ENCODE measurements at regions not wholly inside any gene's neighbourhood (a gene's known extent, or its start where the extent isn't known, plus 50 kb on each side); places are given as distances from the start of the nearest gene placed in this dataset.

- POLR2A ChIA-PET (ENCODE audit: partially characterized antibody): no interaction called here
- no peak for TF ChIP-seq SP2 (IDR thresholded peaks at IDR 0.05; ENCODE audit: low read length)
- TF ChIP-seq ASH2L (IDR thresholded peaks at IDR 0.05; ENCODE audit: low read length): no peak
- TF ChIP-seq HDAC6 (IDR thresholded peaks at IDR 0.05; ENCODE audit: low read depth, low read length): no peak
- TF ChIP-seq POLR2A (IDR thresholded peaks at IDR 0.05; ENCODE audit: control extremely low read depth in 1 of 2, low read depth in 2 of 2, low read length in 2 of 2): no peak
- no peak for TF ChIP-seq EP300 (IDR thresholded peaks at IDR 0.05; ENCODE audit: borderline replicate concordance in 1 of 2, low read depth in 2 of 2, low read length in 2 of 2)
- TF ChIP-seq RFX5 (IDR thresholded peaks at IDR 0.05; ENCODE audit: borderline replicate concordance, low read depth, low read length): no peak
- no peak for TF ChIP-seq SIN3A (conservative IDR thresholded peaks at IDR 0.05 in 1 of 2, IDR thresholded peaks at IDR 0.05 in 1 of 2; ENCODE audit: low read depth in 1 of 2, low read length in 2 of 2)
- no peak for TF ChIP-seq JUND (IDR thresholded peaks at IDR 0.05; ENCODE audit: low read length)
- TF ChIP-seq ZNF274 (IDR thresholded peaks at IDR 0.05; ENCODE audit: borderline replicate concordance, extremely low read depth, low read length): no peak
- TF ChIP-seq TEAD4 (IDR thresholded peaks at IDR 0.05; ENCODE audit: low read depth, low read length): no peak
- no peak for TF ChIP-seq RXRA (IDR thresholded peaks at IDR 0.05; ENCODE audit: insufficient read depth, low read depth, low read length)
- no peak for TF ChIP-seq ATF2 (IDR thresholded peaks at IDR 0.05; ENCODE audit: low read length)
- no peak for TF ChIP-seq CBX5 (IDR thresholded peaks at IDR 0.05; ENCODE audit: low read depth, low read length)
- no peak for TF ChIP-seq NANOG (IDR thresholded peaks at IDR 0.05; ENCODE audit: insufficient read depth, low read depth, low read length, poor library complexity, severe bottlenecking)
Measured at GRCh38 chr7:68457481-68457880, 1140.8 kb upstream of the AUTS2 start.

More at GRCh38 chr7:68457481-68457880, 1140.8 kb upstream of the AUTS2 start:
- H3K23me2 ChIP-seq (ENCODE audit: low read depth, low read length): peaks cover 1% of the 10 kb centered on the region; the same call in 1 of the 2 replicates
- H3K9ac ChIP-seq (replicated peaks in 1 of 4; ENCODE audit: extremely low read depth in 1 of 4, low read depth in 3 of 4, low read length in 3 of 4): no peak overlapping the region
- no peaks in the 10 kb centered on the region for H3K36me3 ChIP-seq (ENCODE audit: control insufficient read depth in 2 of 4, insufficient read depth in 4 of 4, low read length in 3 of 4)
- H2BK12ac ChIP-seq (ENCODE audit: low read depth, low read length): no peak overlapping the region
- H4K5ac ChIP-seq (ENCODE audit: insufficient read length, low read depth, low read length): no peak overlapping the region
- H3K4me2 ChIP-seq (ENCODE audit: insufficient read depth in 1 of 2, low read depth in 2 of 2, low read length in 2 of 2): no peak overlapping the region
- H4K8ac ChIP-seq (ENCODE audit: extremely low read depth, insufficient read depth, low read length): no peak overlapping the region
- H3K56ac ChIP-seq (replicated peaks; ENCODE audit: insufficient read length, low read depth, low read length): no peak overlapping the region
- DNase-seq (ENCODE audit: low read depth in 1 of 2, low spot score in 2 of 2) (no peak), FAIRE-seq (no peak)
- H3K4me3 ChIP-seq (ENCODE audit: extremely low read depth in 1 of 4, insufficient read depth in 2 of 4, low read depth in 3 of 4, low read length in 4 of 4): no peak overlapping the region
- CTCF ChIA-PET (ENCODE audit: partially characterized antibody): interaction anchor here (1.0 to 1.1 kb wide), 2 partner anchors 32 to 348 kb away, joined by 3 read pairs; no protein-coding TSS in a partner anchor
- no peak overlapping the region for H2AFZ ChIP-seq (ENCODE audit: low read length)
- H3K14ac ChIP-seq (ENCODE audit: insufficient read length): no peak overlapping the region
- no peak overlapping the region for H2BK20ac ChIP-seq (ENCODE audit: low read length)
- no peak overlapping the region for H2BK120ac ChIP-seq (replicated peaks; ENCODE audit: low read depth, low read length)
- H2AK5ac ChIP-seq (ENCODE audit: low read depth, low read length): no peak overlapping the region
- H3K23ac ChIP-seq (ENCODE audit: insufficient read length): no peak overlapping the region
- H3K27me3 ChIP-seq (replicated peaks in 1 of 4; ENCODE audit: control insufficient read depth in 3 of 4, extremely low read depth in 1 of 4, insufficient read depth in 3 of 4, low read length in 3 of 4): no peaks in the 10 kb centered on the region
- H3K79me2 ChIP-seq (ENCODE audit: control insufficient read depth in 1 of 2, insufficient read depth in 2 of 2, low read length in 2 of 2): no peaks in the 10 kb centered on the region
- whole genome bisulfite sequencing, 2 experiments (ENCODE audit: extremely low coverage in 1 of 2, insufficient coverage in 1 of 2, insufficient read length in 1 of 2, insufficient replicate concordance in 2 of 2, low coverage in 1 of 2, low lambda C conversion rate in 2 of 2, missing lambda C conversion rate in 1 of 2): 95% methylated on average over 5 of the region's 5 CpGs; no CpG with 5 or more reads in 1 of the 2 experiments
- H3K27ac ChIP-seq (ENCODE audit: low read depth, low read length): no peak overlapping the region
- H3K4me1 ChIP-seq (replicated peaks in 1 of 4; ENCODE audit: control insufficient read depth in 3 of 4, insufficient read depth in 4 of 4, low read length in 3 of 4): no peaks in the 10 kb centered on the region
- H3K18ac ChIP-seq (ENCODE audit: extremely low read depth, low read length): no peak overlapping the region
- H3K9me3 ChIP-seq (ENCODE audit: insufficient read depth in 2 of 2, low read depth in 1 of 2, low read length in 1 of 2): no peaks in the 10 kb centered on the region
- H3K79me1 ChIP-seq (ENCODE audit: low read depth, low read length): no peaks in the 10 kb centered on the region; the same call in 1 of the 2 replicates
- no peak overlapping the region for H2BK15ac ChIP-seq (ENCODE audit: low read length)
- H3K4ac ChIP-seq (replicated peaks; ENCODE audit: insufficient read length, low read depth, low read length): no peak overlapping the region
- no peaks in the 10 kb centered on the region for H4K20me1 ChIP-seq (replicated peaks in 1 of 2; ENCODE audit: control insufficient read depth in 1 of 2, insufficient read depth in 2 of 2, low read length in 2 of 2)
- H2BK5ac ChIP-seq (ENCODE audit: low read depth, low read length): no peak overlapping the region
- no peak overlapping the region for H4K91ac ChIP-seq (replicated peaks; ENCODE audit: insufficient read length, low read length)

Data from H1 (cell line).